ENCODE measurements at regions not wholly inside any gene's neighbourhood (a gene's known extent, or its start where the extent isn't known, plus 50 kb on each side); places are given as distances from the start of the nearest gene placed in this dataset.

DNA sequence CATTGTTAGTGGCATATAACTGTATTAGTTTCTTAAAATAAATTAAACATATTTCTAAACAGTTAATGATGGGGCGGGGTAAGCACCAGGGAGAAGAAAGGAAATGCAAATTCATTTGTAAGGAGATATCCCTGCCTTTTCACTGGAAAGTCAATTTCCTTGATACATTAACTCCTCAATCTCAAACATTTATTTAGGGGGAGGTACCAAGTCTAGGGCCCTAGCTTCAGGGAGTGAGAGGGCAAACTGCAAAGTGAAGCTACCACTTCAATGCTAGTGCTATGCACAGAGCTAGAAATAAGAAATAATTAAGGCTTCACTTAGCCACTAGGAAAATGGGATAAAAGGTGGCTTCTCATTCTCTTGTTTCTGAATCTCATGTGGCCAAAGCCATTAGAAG, 115.3 kb upstream of the FNDC3A start:
- no TSS peak for BruUV-seq (replicated peaks)
- Histone ChIP-seq H3K36me3 (ENCODE audit: insufficient read depth, low read length, poor library complexity, severe bottlenecking) (no peaks in the 10 kb centered on the region), H3K9me3 (ENCODE audit: low read depth, low read length, poor library complexity, severe bottlenecking) (no peaks in the 10 kb centered on the region), H3K4me1 (ENCODE audit: insufficient read depth, low read length, poor library complexity, severe bottlenecking) (no peaks in the 10 kb centered on the region), H3K4me3 (ENCODE audit: low read depth, low read length, poor library complexity, severe bottlenecking) (no peak overlapping the region), H3K27ac (ENCODE audit: low read depth, low read length, poor library complexity, severe bottlenecking) (no peak overlapping the region), H3K27me3 (replicated peaks; ENCODE audit: insufficient read depth, low read depth, low read length, poor library complexity) (no peaks in the 10 kb centered on the region)
- intact Hi-C loops (cut with micrococcal nuclease; ENCODE audit: unreplicated experiment) = no loop called here
- no peak for DNase-seq (ENCODE audit: low spot score)
- ChIA-PET POLR2A (ENCODE audit: low non-redundant PET) (no interaction called here), CTCF (no interaction called here)
- TF ChIP-seq EZH2 (IDR thresholded peaks at IDR 0.05; ENCODE audit: borderline replicate concordance, low read depth, low read length, poor library complexity, severe bottlenecking) = no peak
- TF ChIP-seq CTCF (conservative IDR thresholded peaks at IDR 0.05; ENCODE audit: low read depth, low read length) = no peak

DNA sequence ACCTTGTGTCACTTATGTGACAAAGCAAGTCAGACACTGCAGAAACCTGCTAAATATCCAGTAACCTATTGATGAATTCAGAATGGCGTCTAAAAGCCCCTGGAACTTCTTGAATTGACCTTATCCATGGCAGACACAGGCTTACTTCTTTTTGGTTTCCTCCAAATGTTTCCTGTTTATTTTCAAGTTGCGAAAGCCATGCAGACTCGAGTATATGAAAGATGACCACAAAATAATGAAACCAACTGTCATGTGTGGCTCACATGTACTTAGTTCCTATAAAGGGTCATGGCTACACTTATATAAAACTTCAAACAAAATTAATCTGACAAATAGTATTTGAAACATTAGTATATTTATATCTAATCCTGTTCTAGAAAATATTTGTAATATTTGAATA, 113.1 kb upstream of the FNDC3A start:
- Histone ChIP-seq H3K27me3 (replicated peaks; ENCODE audit: insufficient read depth, low read depth, low read length, poor library complexity) (no peaks in the 10 kb centered on the region), H3K9me3 (ENCODE audit: low read depth, low read length, poor library complexity, severe bottlenecking) (no peaks in the 10 kb centered on the region), H3K27ac (ENCODE audit: low read depth, low read length, poor library complexity, severe bottlenecking) (no peak overlapping the region), H3K4me1 (ENCODE audit: insufficient read depth, low read length, poor library complexity, severe bottlenecking) (no peaks in the 10 kb centered on the region), H3K36me3 (ENCODE audit: insufficient read depth, low read length, poor library complexity, severe bottlenecking) (no peaks in the 10 kb centered on the region), H3K4me3 (ENCODE audit: low read depth, low read length, poor library complexity, severe bottlenecking) (no peak overlapping the region)
- no peak for DNase-seq (ENCODE audit: low spot score)
- BruUV-seq (replicated peaks) = no TSS peak
- ChIA-PET POLR2A (ENCODE audit: low non-redundant PET) (no interaction called here), CTCF (no interaction called here)
- TF ChIP-seq EZH2 (IDR thresholded peaks at IDR 0.05; ENCODE audit: borderline replicate concordance, low read depth, low read length, poor library complexity, severe bottlenecking) (no peak), CTCF (conservative IDR thresholded peaks at IDR 0.05; ENCODE audit: low read depth, low read length) (no peak)
- intact Hi-C loops (cut with micrococcal nuclease; ENCODE audit: unreplicated experiment) = no loop called here

DNA sequence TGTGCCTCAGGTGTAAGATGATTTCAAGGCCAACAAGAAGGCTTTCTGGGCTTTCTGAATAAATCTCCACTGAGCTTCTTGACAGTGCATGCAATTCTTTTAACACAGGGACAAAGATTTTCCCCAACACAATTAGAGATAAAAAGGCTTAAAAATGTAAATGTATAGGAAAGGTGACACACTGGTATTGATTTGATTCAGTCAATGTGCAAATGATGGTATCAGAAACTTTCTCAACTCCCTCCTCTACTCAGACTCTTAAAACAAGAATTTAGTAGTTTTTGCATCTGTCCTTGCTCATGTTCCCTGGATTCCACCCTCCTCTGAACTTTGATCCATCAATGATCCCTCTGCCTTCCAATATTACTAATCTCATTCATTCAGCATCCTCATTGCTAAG, 111.6 kb upstream of the FNDC3A start:
- Histone ChIP-seq H3K4me1 (ENCODE audit: insufficient read depth, low read length, poor library complexity, severe bottlenecking) (no peaks in the 10 kb centered on the region), H3K27me3 (replicated peaks; ENCODE audit: insufficient read depth, low read depth, low read length, poor library complexity) (no peaks in the 10 kb centered on the region), H3K9me3 (ENCODE audit: low read depth, low read length, poor library complexity, severe bottlenecking) (no peaks in the 10 kb centered on the region), H3K27ac (ENCODE audit: low read depth, low read length, poor library complexity, severe bottlenecking) (no peak overlapping the region), H3K36me3 (ENCODE audit: insufficient read depth, low read length, poor library complexity, severe bottlenecking) (no peaks in the 10 kb centered on the region), H3K4me3 (ENCODE audit: low read depth, low read length, poor library complexity, severe bottlenecking) (no peak overlapping the region)
- ChIA-PET POLR2A (ENCODE audit: low non-redundant PET) (no interaction called here), CTCF (no interaction called here)
- BruUV-seq (replicated peaks) = no TSS peak
- DNase-seq (ENCODE audit: low spot score) = no peak
- intact Hi-C loops (cut with micrococcal nuclease; ENCODE audit: unreplicated experiment) = no loop called here
- TF ChIP-seq CTCF (conservative IDR thresholded peaks at IDR 0.05; ENCODE audit: low read depth, low read length) = no peak
- TF ChIP-seq EZH2 (IDR thresholded peaks at IDR 0.05; ENCODE audit: borderline replicate concordance, low read depth, low read length, poor library complexity, severe bottlenecking) = no peak
